Effector memory CD8-positive, alpha-beta T cell (primary cell): ENCODE measurements at regions not wholly inside any gene's neighbourhood (a gene's known extent, or its start where the extent isn't known, plus 50 kb on each side); places are given as distances from the start of the nearest gene placed in this dataset.
"Not testable (repeated sequence)": the region's sequence is repeated elsewhere in the genome, so short reads cannot be mapped to it uniquely, and the experiment has no call there.

Experiments
- ATAC-seq: fragments of 150-1000 bp; cut with Tn5 transposase; replicated peaks from 2 replicates; pipeline ENCODE4 v1.10.0; 2021; ENCODE audit warnings: mild to moderate bottlenecking, moderate library complexity
- DNase-seq, 3 experiments: peaks; one replicate each; pipeline ENCODE4 v3.0.0; 2021
- H3K27ac Mint-ChIP-seq, 2 donors: one replicate each; pipeline ENCODE4 v1.8.0; 2022; ENCODE audit warnings: mild to moderate bottlenecking in 2 of 2, mixed read lengths in 2 of 2, moderate library complexity in 2 of 2
- H3K27me3 Mint-ChIP-seq, 2 donors: one replicate each; pipeline ENCODE4 v1.8.0; 2022; ENCODE audit warnings: mixed read lengths in 2 of 2
- H3K36me3 Mint-ChIP-seq: one replicate; pipeline ENCODE4 v1.8.0; 2022; ENCODE audit warnings: mild to moderate bottlenecking, moderate library complexity, mixed read lengths; ENCODE audit not compliant: insufficient read depth
- H3K4me1 Mint-ChIP-seq, 2 donors: one replicate each; pipeline ENCODE4 v1.8.0; 2022; ENCODE audit warnings: low read depth in 2 of 2, mixed read lengths in 2 of 2
- H3K4me3 Mint-ChIP-seq, 2 donors: one replicate each; pipeline ENCODE4 v1.8.0; 2022; ENCODE audit warnings: mild to moderate bottlenecking in 2 of 2, mixed read lengths in 2 of 2, moderate library complexity in 2 of 2
- H3K9me3 Mint-ChIP-seq, 2 donors: one replicate each; pipeline ENCODE4 v1.8.0; 2022; ENCODE audit warnings: mixed read lengths in 2 of 2

DNA sequence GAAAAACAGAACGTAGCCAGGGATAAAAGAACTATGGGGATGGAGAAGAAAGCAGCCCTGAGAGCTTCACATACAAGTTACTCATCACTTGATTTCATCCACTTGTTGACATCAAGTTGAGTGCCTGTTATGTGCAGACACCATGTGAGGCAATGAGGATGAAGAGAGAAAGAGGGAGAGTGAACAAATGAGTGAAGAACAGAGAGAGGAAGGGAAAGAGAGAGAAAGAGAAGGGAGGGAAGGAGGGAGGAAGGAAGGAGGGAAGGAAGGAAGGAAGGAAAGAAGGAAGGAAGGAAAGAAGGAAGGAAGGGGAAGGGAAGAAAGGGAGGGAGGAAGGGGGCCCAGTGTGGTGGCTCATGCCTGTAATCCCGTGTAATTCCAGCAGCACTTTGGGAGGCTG, 72.3 kb upstream of the SMAD3 start:
- no peak overlapping the region for H3K27ac Mint-ChIP-seq
- no peak overlapping the region for H3K4me3 Mint-ChIP-seq
- H3K4me1 Mint-ChIP-seq, result no peaks in the 10 kb centered on the region
- H3K9me3 Mint-ChIP-seq, result no peaks in the 10 kb centered on the region
- no peak for DNase-seq
- no peak for ATAC-seq
- peaks cover 0 to 9% of the 10 kb centered on the region in 2 donors for H3K27me3 Mint-ChIP-seq
- H3K36me3 Mint-ChIP-seq, result no peaks in the 10 kb centered on the region

DNA sequence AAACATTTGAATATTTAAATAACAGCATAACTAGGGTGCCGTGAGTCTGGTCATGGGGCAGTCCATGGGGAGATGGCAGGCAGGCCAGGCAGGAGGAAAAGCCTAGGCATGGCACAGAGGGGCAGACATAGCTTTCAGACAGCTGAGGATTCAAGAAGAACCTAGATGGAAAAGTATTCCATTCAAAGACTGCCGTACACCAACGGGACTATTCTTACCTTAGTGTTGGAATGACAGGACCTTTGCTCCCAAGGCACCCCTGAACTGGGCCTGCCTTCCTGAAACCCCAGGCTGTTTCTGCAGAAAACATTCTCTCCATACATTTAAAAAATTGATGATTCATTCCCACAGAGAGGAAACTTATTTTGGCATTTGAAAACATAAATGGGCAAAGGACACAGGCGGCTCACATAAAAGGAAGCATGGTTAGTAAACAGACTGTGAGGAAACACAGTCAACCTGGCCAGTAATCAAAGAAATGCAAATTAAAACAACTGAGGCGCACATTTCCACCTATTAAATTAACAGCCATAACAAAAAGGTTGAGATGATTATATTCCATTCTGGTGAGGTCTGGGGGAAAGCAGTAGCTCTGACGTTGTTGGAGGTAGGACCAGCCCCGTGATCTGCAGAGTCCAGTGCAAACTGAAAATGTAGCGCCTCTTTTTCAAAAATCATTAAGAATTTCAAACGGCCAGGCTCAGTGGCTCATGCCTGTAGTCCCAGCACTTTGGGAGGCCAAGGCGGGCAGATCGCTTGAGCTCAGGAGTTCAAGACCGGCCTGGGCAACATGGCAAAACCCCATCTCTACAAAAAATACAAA, 71.3 kb upstream of the SMAD3 start:
- no peaks in the 10 kb centered on the region for H3K4me1 Mint-ChIP-seq
- no peak overlapping the region for H3K27ac Mint-ChIP-seq

DNA sequence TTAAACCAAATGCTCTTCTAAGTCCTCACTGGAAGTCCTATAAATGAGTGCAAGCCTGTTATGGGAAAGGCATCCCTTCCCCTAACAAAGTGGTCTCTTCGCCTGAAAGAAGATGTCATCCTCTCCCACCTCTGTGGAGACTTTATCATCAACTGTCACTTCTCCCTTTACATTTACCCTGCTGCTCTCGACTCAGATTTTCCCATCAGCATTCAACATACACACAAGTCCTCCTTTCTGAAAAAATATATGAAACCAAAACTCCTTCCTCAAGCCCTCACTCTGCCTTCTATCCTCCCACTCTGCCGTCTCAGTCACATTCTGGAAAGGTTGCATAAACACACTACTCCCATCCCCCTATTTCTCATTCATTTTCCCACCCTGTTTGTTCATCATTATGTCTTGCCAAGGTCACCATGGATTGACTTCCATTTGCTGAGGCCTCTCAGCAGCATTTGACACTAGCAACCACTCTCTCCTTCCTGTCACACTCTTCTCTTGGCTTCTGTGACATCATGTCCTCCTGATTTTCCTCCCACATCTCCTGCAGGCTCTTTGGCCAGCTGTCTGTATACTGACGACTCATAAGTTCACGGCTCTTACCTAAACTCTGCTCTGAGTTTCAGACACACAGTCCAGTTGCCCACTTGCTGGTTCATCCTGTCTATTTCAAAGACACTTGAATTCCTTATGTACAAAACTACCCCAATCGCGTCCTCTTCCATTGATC, 70.3 kb upstream of the SMAD3 start:
- Mint-ChIP-seq H3K27me3 (no peaks in the 10 kb centered on the region), H3K4me3 (no peak overlapping the region), H3K4me1 (no peaks in the 10 kb centered on the region), H3K27ac (no peak overlapping the region), H3K36me3 (no peaks in the 10 kb centered on the region), H3K9me3 (no peaks in the 10 kb centered on the region)
- DNase-seq (no peak), ATAC-seq (no peak)

More for the DNA sequence above, 71.3 kb upstream of the SMAD3 start:
- Mint-ChIP-seq H3K4me3 (no peak overlapping the region), H3K36me3 (no peaks in the 10 kb centered on the region), H3K27me3 (no peaks in the 10 kb centered on the region), H3K9me3 (no peaks in the 10 kb centered on the region)
- no peak for DNase-seq
- no peak for ATAC-seq

DNA sequence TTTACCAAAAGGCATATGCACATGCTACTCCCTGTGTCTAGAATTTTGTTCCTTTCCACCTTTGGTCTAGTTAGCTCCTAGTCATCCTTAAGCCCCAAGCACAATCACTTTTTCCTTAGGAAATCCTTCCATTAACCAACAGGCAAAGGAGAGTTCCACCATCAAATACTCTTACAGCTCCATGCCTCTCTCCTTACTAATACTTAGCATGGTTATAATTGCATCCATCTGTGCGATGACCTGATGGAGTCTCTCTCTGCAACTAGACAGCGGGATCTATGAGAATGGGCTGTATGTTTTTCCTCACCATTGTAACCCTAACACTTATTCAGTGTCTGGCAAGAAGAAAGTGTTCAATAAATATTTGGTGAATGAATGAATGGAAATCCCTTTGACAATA, 69.3 kb upstream of the SMAD3 start:
- no peak overlapping the region for H3K27ac Mint-ChIP-seq

DNA sequence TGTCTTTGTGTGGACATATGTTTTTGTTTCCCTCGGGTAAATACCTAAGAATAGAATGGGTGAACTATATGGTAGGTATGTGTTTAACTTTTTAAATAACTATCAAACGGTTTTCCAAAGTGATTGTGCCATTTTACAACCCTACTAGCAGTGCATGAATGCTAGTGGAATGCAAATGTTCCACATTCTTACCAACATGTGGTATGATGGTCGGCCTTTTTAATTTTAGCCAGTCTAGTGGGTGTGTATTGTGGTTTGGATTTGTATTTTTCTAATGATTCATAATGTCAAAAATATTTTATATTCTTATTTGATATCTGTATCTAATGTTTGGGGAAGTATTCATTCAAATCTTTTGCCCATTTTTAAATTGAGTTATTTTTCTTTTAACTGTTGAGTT, 68.2 kb upstream of the SMAD3 start:
- no peak overlapping the region for H3K27ac Mint-ChIP-seq
- peaks cover 0 to 8% of the 10 kb centered on the region in 2 donors for H3K27me3 Mint-ChIP-seq
- no peaks in the 10 kb centered on the region for H3K36me3 Mint-ChIP-seq
- DNase-seq (no peak), ATAC-seq (no peak)
- no peaks in the 10 kb centered on the region for H3K4me1 Mint-ChIP-seq
- H3K9me3 Mint-ChIP-seq, result no peaks in the 10 kb centered on the region
- H3K4me3 Mint-ChIP-seq, result no peak overlapping the region

More for the DNA sequence above, 69.3 kb upstream of the SMAD3 start:
- DNase-seq (no peak), ATAC-seq (no peak)
- Mint-ChIP-seq H3K4me1 (no peaks in the 10 kb centered on the region), H3K9me3 (no peaks in the 10 kb centered on the region), H3K27me3 (peaks cover 0 to 6% of the 10 kb centered on the region in 2 donors), H3K36me3 (no peaks in the 10 kb centered on the region), H3K4me3 (no peak overlapping the region)

DNA sequence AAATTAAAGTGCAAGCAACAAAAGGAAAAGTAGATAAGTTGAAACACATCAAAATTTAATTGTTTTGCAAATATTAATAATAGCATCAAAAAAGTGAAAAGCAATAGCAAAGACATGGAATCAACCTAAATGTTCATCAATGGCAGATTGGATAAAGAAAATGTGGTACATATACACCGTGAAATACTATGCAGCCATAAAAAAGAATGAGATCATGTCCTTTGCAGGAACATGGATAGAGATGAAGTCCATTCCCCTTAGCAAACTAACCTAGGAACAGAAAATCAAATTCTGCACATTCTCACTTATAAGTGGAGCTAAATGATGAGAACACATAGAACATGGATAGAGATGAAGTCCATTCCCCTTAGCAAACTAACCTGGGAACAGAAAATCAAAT, 67.2 kb upstream of the SMAD3 start:
- not testable (repeated sequence) for DNase-seq, H3K27me3 Mint-ChIP-seq, H3K9me3 Mint-ChIP-seq, ATAC-seq, H3K4me1 Mint-ChIP-seq, H3K4me3 Mint-ChIP-seq, H3K36me3 Mint-ChIP-seq, H3K27ac Mint-ChIP-seq

DNA sequence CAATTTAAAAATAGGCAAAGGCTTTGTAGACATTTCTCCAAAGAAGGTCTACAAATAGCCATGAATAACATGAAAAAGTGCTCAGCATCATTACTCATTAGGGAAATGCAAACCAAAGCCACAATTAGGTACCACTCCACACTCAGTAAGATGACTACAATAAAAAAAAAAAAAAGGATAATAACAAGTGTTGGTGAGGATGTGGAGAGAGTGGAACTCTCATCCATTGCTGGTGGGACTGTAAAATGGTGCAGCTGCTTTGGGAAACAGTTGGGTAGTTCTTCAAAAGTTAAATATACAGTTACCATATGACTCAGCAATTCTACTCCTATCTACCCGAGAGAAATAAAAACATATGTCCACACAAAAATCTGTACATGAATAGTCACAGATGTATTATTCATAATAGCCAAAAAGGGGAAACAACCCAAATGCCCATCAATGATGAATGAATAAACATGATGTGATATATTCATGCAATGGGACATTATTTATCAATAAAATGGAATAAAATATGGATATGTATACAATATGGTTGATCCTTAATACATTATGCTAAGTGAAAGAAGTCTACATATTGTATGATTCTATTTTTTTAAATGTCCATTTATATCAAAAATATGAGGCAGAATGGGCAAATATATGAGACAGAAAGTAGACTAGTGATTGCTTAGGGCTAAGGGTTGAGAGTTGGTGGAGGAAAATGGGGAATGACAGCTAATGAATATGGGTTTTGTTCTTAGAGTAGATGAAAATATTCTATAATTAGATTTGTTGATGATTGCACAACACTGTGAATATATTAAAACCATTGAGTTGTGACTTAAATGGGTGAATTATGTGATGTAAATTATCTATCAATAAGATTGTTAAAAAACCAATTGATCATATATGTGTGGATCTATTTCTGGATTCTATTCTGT, 66.1 kb upstream of the SMAD3 start:
- ATAC-seq, result no peak

DNA sequence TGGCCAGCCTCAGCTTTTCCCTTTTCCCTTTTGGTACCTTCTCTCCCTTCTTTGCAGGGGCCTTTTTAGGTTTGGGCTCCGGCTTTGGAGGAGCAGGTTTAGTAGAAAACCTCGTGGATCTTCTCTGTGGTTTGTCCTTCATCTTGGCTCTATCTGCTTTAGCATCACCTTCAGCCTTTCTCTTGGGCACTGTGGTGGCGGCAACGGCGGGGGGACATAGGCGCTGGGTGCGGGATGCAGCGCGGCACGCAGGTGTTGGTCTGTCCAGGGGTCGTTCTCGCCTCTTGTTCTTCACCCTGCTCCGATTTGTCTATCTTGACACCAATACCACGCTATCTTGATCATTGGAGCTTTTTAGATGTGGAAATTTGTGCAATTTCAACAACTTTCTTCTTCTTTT, 64.5 kb upstream of the SMAD3 start:
- no peak overlapping the region for H3K4me3 Mint-ChIP-seq
- no peaks in the 10 kb centered on the region for H3K9me3 Mint-ChIP-seq
- ATAC-seq (no peak), DNase-seq (no peak)
- no peak overlapping the region for H3K27ac Mint-ChIP-seq
- no peaks in the 10 kb centered on the region for H3K36me3 Mint-ChIP-seq
- peaks cover 0 to 8% of the 10 kb centered on the region in 2 donors for H3K27me3 Mint-ChIP-seq
- no peaks in the 10 kb centered on the region for H3K4me1 Mint-ChIP-seq

More for the DNA sequence above, 66.1 kb upstream of the SMAD3 start:
- H3K4me1 Mint-ChIP-seq, result no peaks in the 10 kb centered on the region
- H3K27me3 Mint-ChIP-seq, result peaks cover 0 to 8% of the 10 kb centered on the region in 2 donors
- no peak overlapping the region for H3K27ac Mint-ChIP-seq
- no peak overlapping the region for H3K4me3 Mint-ChIP-seq
- no peaks in the 10 kb centered on the region for H3K9me3 Mint-ChIP-seq
- H3K36me3 Mint-ChIP-seq, result no peaks in the 10 kb centered on the region
- DNase-seq, result no peak

DNA sequence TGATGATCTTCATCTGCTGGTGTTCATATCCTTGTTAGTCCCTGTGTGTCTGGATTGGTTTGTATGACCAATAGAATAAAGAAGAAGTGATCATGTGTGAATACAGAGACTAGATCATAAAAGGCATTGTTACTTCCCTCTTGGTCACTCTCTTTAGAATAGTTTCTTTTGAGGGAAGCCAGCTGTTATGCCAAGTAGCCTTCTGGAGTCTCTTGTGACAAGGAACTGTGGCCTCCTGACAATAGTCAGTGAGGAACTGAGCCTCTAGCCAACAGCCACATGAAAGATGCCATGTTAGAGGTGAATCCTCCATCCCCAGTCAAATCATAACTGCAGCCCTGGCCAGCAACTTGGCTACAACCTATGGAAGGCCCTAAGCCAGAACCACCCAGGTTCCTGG, 63.0 kb upstream of the SMAD3 start:
- ATAC-seq (no peak), DNase-seq (no peak)
- Mint-ChIP-seq H3K27ac (no peak overlapping the region), H3K36me3 (no peaks in the 10 kb centered on the region), H3K9me3 (no peaks in the 10 kb centered on the region), H3K4me3 (no peak overlapping the region), H3K4me1 (no peaks in the 10 kb centered on the region), H3K27me3 (peaks cover 0 to 8% of the 10 kb centered on the region in 2 donors)

DNA sequence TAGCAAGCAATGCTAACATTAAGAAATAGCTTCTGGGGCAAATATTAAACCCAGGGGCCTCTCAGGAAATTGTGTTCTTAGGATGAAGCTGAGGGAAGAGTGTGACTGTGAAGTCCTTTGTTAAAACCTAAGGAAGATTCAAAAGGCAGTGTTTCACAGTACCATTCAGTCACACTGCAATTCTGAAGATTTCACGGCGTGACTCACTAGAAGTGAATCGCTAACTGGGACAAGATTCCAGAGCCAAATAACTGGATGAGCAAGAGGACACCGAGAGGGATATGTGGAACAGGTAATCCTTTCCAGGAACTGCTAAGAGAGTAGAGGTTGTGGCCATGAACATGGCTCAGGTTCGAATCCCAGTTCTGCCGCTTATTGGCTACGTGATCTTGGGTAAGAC, 61.8 kb upstream of the SMAD3 start:
- DNase-seq (no peak), ATAC-seq (no peak)
- Mint-ChIP-seq H3K27me3 (peaks cover 0 to 8% of the 10 kb centered on the region in 2 donors), H3K36me3 (no peaks in the 10 kb centered on the region), H3K4me3 (no peak overlapping the region), H3K9me3 (no peaks in the 10 kb centered on the region), H3K4me1 (no peaks in the 10 kb centered on the region), H3K27ac (no peak overlapping the region)

DNA sequence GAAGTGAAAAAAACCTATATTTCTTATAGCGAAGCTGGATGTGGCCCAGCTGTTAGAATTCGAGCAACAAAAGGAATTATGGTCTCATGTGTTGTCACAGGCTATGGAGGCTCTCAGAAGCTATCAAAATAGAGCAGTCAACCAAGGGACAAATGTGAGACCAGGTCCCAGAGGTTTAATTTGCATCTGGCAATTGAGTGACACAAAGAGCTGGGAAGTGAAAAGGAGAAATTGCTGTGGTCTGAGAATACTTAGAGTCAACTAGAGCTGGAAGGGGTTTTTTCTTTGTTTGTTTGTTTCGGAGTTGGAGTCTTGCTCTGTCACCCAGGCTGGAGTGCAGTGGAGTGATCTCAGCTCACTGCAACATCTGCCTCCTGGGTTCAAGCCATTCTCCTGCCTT, 61.3 kb upstream of the SMAD3 start:
- ATAC-seq (no peak), DNase-seq (no peak)
- Mint-ChIP-seq H3K36me3 (no peaks in the 10 kb centered on the region), H3K9me3 (no peaks in the 10 kb centered on the region), H3K4me3 (no peak overlapping the region), H3K27me3 (peaks cover 0 to 8% of the 10 kb centered on the region in 2 donors), H3K4me1 (no peaks in the 10 kb centered on the region), H3K27ac (no peak overlapping the region)

DNA sequence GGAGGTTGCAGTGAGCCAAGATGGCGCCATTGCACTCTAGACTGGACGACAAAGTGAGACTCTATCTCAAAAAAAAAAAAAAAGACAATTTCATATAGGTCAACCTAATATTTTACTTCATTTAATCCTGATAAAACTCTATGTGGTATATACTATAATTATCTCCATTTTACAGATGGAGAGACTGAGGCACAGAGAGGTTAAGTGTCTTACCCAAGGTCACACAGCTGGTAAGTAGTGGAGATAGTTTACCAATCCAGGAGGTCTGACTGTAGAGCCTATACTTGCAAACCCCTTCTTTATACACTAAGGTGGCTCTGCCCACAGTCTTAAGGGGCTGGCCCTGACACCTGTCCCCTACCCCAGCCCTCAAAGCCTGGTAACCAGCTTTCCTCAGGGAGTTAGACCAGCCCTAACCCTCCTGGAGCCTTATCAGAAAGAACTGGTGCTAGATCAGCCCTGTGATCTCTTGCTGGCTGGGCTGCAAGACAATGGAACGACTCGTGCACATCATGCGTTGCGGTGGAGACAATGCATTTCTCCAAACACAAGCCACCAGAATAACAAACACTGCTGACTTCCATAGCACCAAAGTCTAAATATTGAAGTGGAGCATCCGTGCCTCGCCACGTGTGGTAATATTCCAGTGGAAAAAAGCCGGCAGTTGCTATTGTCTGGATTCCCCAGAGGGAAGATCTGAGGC, 60.0 kb upstream of the SMAD3 start:
- Mint-ChIP-seq H3K36me3 (no peaks in the 10 kb centered on the region), H3K4me1 (no peaks in the 10 kb centered on the region), H3K4me3 (no peak overlapping the region), H3K9me3 (no peaks in the 10 kb centered on the region), H3K27ac (no peak overlapping the region), H3K27me3 (peaks cover 0 to 8% of the 10 kb centered on the region in 2 donors)
- ATAC-seq (no peak), DNase-seq (no peak)
